GM18520 (cell line): ENCODE measurements at regions not wholly inside any gene's neighbourhood (a gene's known extent, or its start where the extent isn't known, plus 50 kb on each side); places are given as distances from the start of the nearest gene placed in this dataset.

Source experiments
- ATAC-seq: cut with Tn5 transposase; IDR thresholded peaks from one replicate; pipeline ENCODE4 v1.9.1; 2021; ENCODE audit not compliant: unreplicated experiment

GRCh38 chr2:118622913-118623312 is 224.5 kb downstream of the EN1 start:
- ATAC-seq = no peak

- ATAC-seq = no peak
Measured at GRCh38 chr2:118622108-118622507, 225.3 kb downstream of the EN1 start.

GRCh38 chr2:118618279-118618678 is 229.2 kb downstream of the EN1 start:
- ATAC-seq = no peak

- ATAC-seq = no peak
Measured at GRCh38 chr2:118616432-118616831, 231.0 kb downstream of the EN1 start.

GRCh38 chr2:118614841-118615271 is 232.6 kb downstream of the EN1 start:
- no peak for ATAC-seq

GRCh38 chr2:118613737-118614136 is 233.7 kb downstream of the EN1 start:
- ATAC-seq = no peak

GRCh38 chr2:118611691-118612090 is 235.8 kb downstream of the EN1 start:
- no peak for ATAC-seq

GRCh38 chr2:118609138-118609537 is 238.3 kb downstream of the EN1 start:
- ATAC-seq = no peak

- ATAC-seq = no peak
Measured at GRCh38 chr2:118607641-118608040, 239.8 kb downstream of the EN1 start.

- ATAC-seq = no peak
Measured at GRCh38 chr2:118604811-118605210, 242.6 kb downstream of the EN1 start.

- ATAC-seq = no peak
Measured at GRCh38 chr2:118604371-118604770, 243.1 kb downstream of the EN1 start.

- ATAC-seq = no peak
Measured at GRCh38 chr2:118599141-118599540, 248.3 kb downstream of the EN1 start.

GRCh38 chr2:118596620-118597019 is 250.8 kb downstream of the EN1 start:
- ATAC-seq = no peak

GRCh38 chr2:118593257-118593656 is 254.2 kb downstream of the EN1 start:
- no peak for ATAC-seq

- no peak for ATAC-seq
Measured at GRCh38 chr2:118591223-118591622, 256.2 kb downstream of the EN1 start.

- no peak for ATAC-seq
Measured at GRCh38 chr2:118589721-118590120, 257.7 kb downstream of the EN1 start.

GRCh38 chr2:118588850-118589249 is 258.6 kb downstream of the EN1 start:
- ATAC-seq = no peak

- no peak for ATAC-seq
Measured at GRCh38 chr2:118586312-118586711, 261.1 kb downstream of the EN1 start.

- no peak for ATAC-seq
Measured at GRCh38 chr2:118584877-118585276, 262.6 kb downstream of the EN1 start.

GRCh38 chr2:118584062-118584749 is 263.2 kb downstream of the EN1 start:
- ATAC-seq = no peak

- no peak for ATAC-seq
Measured at GRCh38 chr2:118582058-118582457, 265.4 kb downstream of the EN1 start.

- ATAC-seq = no peak
Measured at GRCh38 chr2:118580651-118581050, 266.8 kb downstream of the EN1 start.

GRCh38 chr2:118580107-118580506 is 267.3 kb downstream of the EN1 start:
- ATAC-seq = no peak
